Endothelial cell of umbilical vein (primary cell): ENCODE measurements at regions not wholly inside any gene's neighbourhood (a gene's known extent, or its start where the extent isn't known, plus 50 kb on each side); places are given as distances from the start of the nearest gene placed in this dataset.

Experiments used
- EZH2 ChIP-seq: IDR thresholded peaks from 2 replicates; pipeline ENCODE4 v1.6.1; 2012; ENCODE audit warnings: borderline replicate concordance, low read depth, mild to moderate bottlenecking, moderate library complexity, low read length, inconsistent platforms; ENCODE audit not compliant: severe bottlenecking
- FOS ChIP-seq: IDR thresholded peaks from 2 replicates; pipeline ENCODE4 v1.6.1; 2011; ENCODE audit warnings: mild to moderate bottlenecking, low read length, moderate library complexity, borderline replicate concordance; ENCODE audit not compliant: insufficient read depth
- JUN ChIP-seq: IDR thresholded peaks from 2 replicates; pipeline ENCODE4 v1.6.1; 2011; ENCODE audit warnings: borderline replicate concordance, low read depth; ENCODE audit not compliant: insufficient read length, insufficient read depth
- MYC ChIP-seq: IDR thresholded peaks from one replicate; pipeline ENCODE4 v1.6.1; 2011; ENCODE audit warnings: mild to moderate bottlenecking, low read depth, low read length
- POLR2A ChIP-seq: IDR thresholded peaks from 2 replicates; pipeline ENCODE4 v1.6.1; 2012; ENCODE audit warnings: low read depth, mild to moderate bottlenecking, control low read depth, low read length
- POLR2AphosphoS5 ChIP-seq: IDR thresholded peaks from 2 replicates; pipeline ENCODE4 v1.6.1; 2012; ENCODE audit warnings: low read depth, mild to moderate bottlenecking, control low read depth, low read length, moderate library complexity; ENCODE audit not compliant: insufficient read depth
- TF ChIP-seq, protein P1 (sequence below), 2 donors: IDR thresholded peaks; 1 replicate in 1 of 2; 2 replicates in 1 of 2; pipeline ENCODE4 v1.5.1; 2011; ENCODE audit warnings: low read length in 2 of 2, mild to moderate bottlenecking in 2 of 2, moderate library complexity in 2 of 2, control low read depth in 1 of 2, inconsistent platforms in 1 of 2, low read depth in 1 of 2; ENCODE audit not compliant: insufficient read depth in 1 of 2; ENCODE audit errors: extremely low read depth in 1 of 2
- TF ChIP-seq, protein P2 (sequence below): IDR thresholded peaks from 2 replicates; pipeline ENCODE4 v1.6.1; 2011; ENCODE audit not compliant: insufficient read depth, insufficient read length

DNA sequence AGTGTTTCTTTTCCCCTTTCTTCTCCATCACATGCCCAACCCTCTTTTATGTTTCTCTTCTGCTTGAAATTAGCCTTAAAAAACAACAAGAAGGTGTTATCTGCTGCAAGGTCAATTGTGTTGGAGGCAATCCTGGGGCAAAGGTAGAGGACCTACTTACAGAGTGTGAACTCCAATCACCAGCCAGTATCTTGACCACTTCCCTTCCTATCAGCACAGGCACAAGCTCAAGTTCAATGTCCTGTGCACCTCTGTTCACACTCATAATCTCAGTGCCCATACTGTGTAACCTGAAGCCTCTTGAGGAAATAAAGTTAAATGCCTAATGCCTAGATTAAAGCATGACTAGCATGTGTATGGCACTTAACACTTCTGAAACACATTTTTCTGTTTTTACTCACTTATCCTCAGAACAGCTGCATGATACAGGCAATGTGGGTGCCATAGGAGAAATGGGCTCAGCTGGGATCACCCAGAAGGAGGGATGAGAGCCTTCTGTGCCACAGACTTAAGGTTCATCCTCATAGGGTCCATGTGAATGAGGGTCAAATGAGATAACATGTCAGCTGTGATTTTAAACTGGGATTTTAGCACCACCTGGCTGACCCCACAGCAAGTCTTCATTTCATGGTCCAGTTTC is 701.5 kb downstream of the BCL11A start:
- TF ChIP-seq, protein P1, sequence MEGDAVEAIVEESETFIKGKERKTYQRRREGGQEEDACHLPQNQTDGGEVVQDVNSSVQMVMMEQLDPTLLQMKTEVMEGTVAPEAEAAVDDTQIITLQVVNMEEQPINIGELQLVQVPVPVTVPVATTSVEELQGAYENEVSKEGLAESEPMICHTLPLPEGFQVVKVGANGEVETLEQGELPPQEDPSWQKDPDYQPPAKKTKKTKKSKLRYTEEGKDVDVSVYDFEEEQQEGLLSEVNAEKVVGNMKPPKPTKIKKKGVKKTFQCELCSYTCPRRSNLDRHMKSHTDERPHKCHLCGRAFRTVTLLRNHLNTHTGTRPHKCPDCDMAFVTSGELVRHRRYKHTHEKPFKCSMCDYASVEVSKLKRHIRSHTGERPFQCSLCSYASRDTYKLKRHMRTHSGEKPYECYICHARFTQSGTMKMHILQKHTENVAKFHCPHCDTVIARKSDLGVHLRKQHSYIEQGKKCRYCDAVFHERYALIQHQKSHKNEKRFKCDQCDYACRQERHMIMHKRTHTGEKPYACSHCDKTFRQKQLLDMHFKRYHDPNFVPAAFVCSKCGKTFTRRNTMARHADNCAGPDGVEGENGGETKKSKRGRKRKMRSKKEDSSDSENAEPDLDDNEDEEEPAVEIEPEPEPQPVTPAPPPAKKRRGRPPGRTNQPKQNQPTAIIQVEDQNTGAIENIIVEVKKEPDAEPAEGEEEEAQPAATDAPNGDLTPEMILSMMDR (IDR thresholded peaks at IDR 0.05; ENCODE audit: extremely low read depth in 1 of 2, insufficient read depth in 1 of 2, low read depth in 1 of 2, low read length in 2 of 2), result no peak
- no peak for TF ChIP-seq EZH2
- TF ChIP-seq FOS, result no peak
- TF ChIP-seq POLR2AphosphoS5, result no peak
- no peak for TF ChIP-seq POLR2A
- TF ChIP-seq MYC, result no peak
- TF ChIP-seq, protein P2, sequence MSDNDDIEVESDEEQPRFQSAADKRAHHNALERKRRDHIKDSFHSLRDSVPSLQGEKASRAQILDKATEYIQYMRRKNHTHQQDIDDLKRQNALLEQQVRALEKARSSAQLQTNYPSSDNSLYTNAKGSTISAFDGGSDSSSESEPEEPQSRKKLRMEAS, result no peak
- TF ChIP-seq JUN, result no peak
